HepG2 (cell line): ENCODE measurements at regions not wholly inside any gene's neighbourhood (a gene's known extent, or its start where the extent isn't known, plus 50 kb on each side); places are given as distances from the start of the nearest gene placed in this dataset.

Source experiments
- ATAC-seq: fragments of 200-7000 bp; cut with Tn5 transposase; 3 replicates; pipeline ENCODE4 v1.9.1; 2020; ENCODE audit warnings: mild to moderate bottlenecking, moderate library complexity
- BruUV-seq: library from RNA; stranded (reverse); fragments of 400-500 nt; replicated peaks from 2 replicates; lab custom pipeline; 2021; lab: Mats Ljungman, UMichigan
- CTCF ChIA-PET: fragments of 300-600 bp; formaldehyde crosslinking; extraction: SDS; loops from one replicate; lab custom pipeline; 2021; ENCODE audit warnings: low total read pairs, inconsistent platforms, low intra/inter-chr PET ratio; lab: Yijun Ruan, JAX
- POLR2A ChIA-PET: fragments of 350-600 bp; sonication (Branson Sonifier 250); formaldehyde crosslinking; loops from one replicate; lab custom pipeline; 2020; ENCODE audit warnings: antibody characterized with exemption, inconsistent platforms; lab: Yijun Ruan, JAX
- DNase-seq: peaks from one replicate; pipeline ENCODE4 v3.0.0-alpha.2; 2015; ENCODE audit warnings: low spot score
- FAIRE-seq: peaks from 3 replicates; lab custom pipeline; 2011; peaks lifted over from hg19 to GRCh38; lab: Jason Lieb, UNC
- H2AFZ ChIP-seq: one replicate; pipeline ENCODE4 v1.6.1; 2011; ENCODE audit warnings: low read length, inconsistent platforms
- H3K27ac ChIP-seq: fragments of 300-600 bp; 3 replicates; pipeline ENCODE4 v1.8.0; 2011; ENCODE audit warnings: mixed run types, mild to moderate bottlenecking, mixed read lengths, low read length, inconsistent platforms; ENCODE audit not compliant: insufficient read depth; ENCODE audit errors: extremely low read length
- H3K27me3 ChIP-seq, 2 experiments: fragments of 200-600 bp in 1 of 2; 2 replicates in 1 of 2; 3 replicates in 1 of 2; pipeline versions ENCODE4 v1.6.0 to v1.8.0; 2011; ENCODE audit warnings: low read length in 2 of 2, mild to moderate bottlenecking in 2 of 2, moderate library complexity in 2 of 2, inconsistent platforms in 1 of 2; ENCODE audit not compliant: insufficient read depth in 2 of 2, control insufficient read depth in 1 of 2
- H3K36me3 ChIP-seq, 2 experiments: fragments of 200-600 bp in 1 of 2; replicated peaks in 1 of 2; 2 replicates in 1 of 2; 3 replicates in 1 of 2; pipeline versions ENCODE4 v1.5.1 to v1.8.0; 2011; ENCODE audit warnings: low read length in 2 of 2, inconsistent platforms in 1 of 2; ENCODE audit not compliant: insufficient read depth in 2 of 2, control insufficient read depth in 1 of 2
- H3K4me1 ChIP-seq: 2 replicates; pipeline ENCODE4 v1.5.1; 2012; ENCODE audit warnings: low read length, inconsistent platforms; ENCODE audit not compliant: insufficient read depth
- H3K4me2 ChIP-seq: 2 replicates; pipeline ENCODE4 v1.6.0; 2011; ENCODE audit warnings: low read depth, low read length, inconsistent platforms
- H3K4me3 ChIP-seq, 3 experiments: fragments of 200-600 bp in 1 of 3; sonication (generic), shearing (Covaris generic) in 1 of 3; replicated peaks in 1 of 3; 2 replicates each; pipeline ENCODE4 v1.5.1; 2011 to 2016; ENCODE audit warnings: low read length in 3 of 3, inconsistent platforms in 2 of 3, low read depth in 2 of 3, mild to moderate bottlenecking in 2 of 3, control low read depth in 1 of 3, mixed read lengths in 1 of 3; ENCODE audit not compliant: insufficient read depth in 1 of 3
- H3K79me2 ChIP-seq: one replicate; pipeline ENCODE4 v1.6.1; 2011; ENCODE audit warnings: low read length, inconsistent platforms; ENCODE audit not compliant: insufficient read depth
- H3K9ac ChIP-seq: 2 replicates; pipeline ENCODE4 v1.6.0; 2011; ENCODE audit warnings: mild to moderate bottlenecking, low read depth, low read length, inconsistent platforms; ENCODE audit not compliant: insufficient read depth
- H3K9me3 ChIP-seq: 2 replicates; pipeline ENCODE4 v1.5.1; 2012; ENCODE audit warnings: mild to moderate bottlenecking, low read length
- H4K20me1 ChIP-seq: 2 replicates; pipeline ENCODE4 v1.6.0; 2011; ENCODE audit warnings: inconsistent platforms, mild to moderate bottlenecking, low read length, moderate library complexity; ENCODE audit not compliant: insufficient read depth
- DDIT3 ChIP-seq: sonication (generic); formaldehyde crosslinking; IDR thresholded peaks from 2 replicates; pipeline ENCODE4 v1.4.0; 2020; ENCODE audit warnings: mild to moderate bottlenecking, missing genetic modification reagents
- DPF2 ChIP-seq: sonication (generic); formaldehyde crosslinking; IDR thresholded peaks from 2 replicates; pipeline ENCODE4 v1.4.0; 2020; ENCODE audit warnings: mild to moderate bottlenecking, low read depth, missing genetic modification reagents, borderline replicate concordance
- ELK4 ChIP-seq: sonication (generic); formaldehyde crosslinking; IDR thresholded peaks from 2 replicates; pipeline ENCODE4 v1.9.0; 2021; ENCODE audit warnings: missing genetic modification reagents, borderline replicate concordance
- MXD1 ChIP-seq: sonication (generic); formaldehyde crosslinking; IDR thresholded peaks from 2 replicates; pipeline ENCODE4 v1.4.0; 2020; ENCODE audit warnings: mild to moderate bottlenecking, missing genetic modification reagents
- NBN ChIP-seq: fragments of 450-650 bp; conservative IDR thresholded peaks from 2 replicates; pipeline ENCODE4 v1.6.1; 2017
- NCOA5 ChIP-seq: sonication (generic); formaldehyde crosslinking; IDR thresholded peaks from 2 replicates; pipeline ENCODE4 v1.4.0; 2020; ENCODE audit warnings: missing genetic modification reagents
- NR0B2 ChIP-seq: sonication (generic); formaldehyde crosslinking; IDR thresholded peaks from 2 replicates; pipeline ENCODE4 v1.4.0; 2020; ENCODE audit warnings: mild to moderate bottlenecking, missing genetic modification reagents
- ZBTB42 ChIP-seq: sonication (generic); formaldehyde crosslinking; IDR thresholded peaks from 2 replicates; pipeline ENCODE4 v1.5.0; 2020; ENCODE audit warnings: mild to moderate bottlenecking, missing genetic modification reagents
- ZBTB46 ChIP-seq: sonication (generic); formaldehyde crosslinking; IDR thresholded peaks from 2 replicates; pipeline ENCODE4 v1.4.0; 2020; ENCODE audit warnings: mild to moderate bottlenecking, missing genetic modification reagents, borderline replicate concordance
- ZNF136 ChIP-seq: sonication (generic); formaldehyde crosslinking; IDR thresholded peaks from 2 replicates; pipeline ENCODE4 v1.8.1; 2022; ENCODE audit warnings: low read depth, mild to moderate bottlenecking, moderate library complexity, missing genetic modification reagents
- ZNF574 ChIP-seq: sonication (generic); formaldehyde crosslinking; IDR thresholded peaks from 2 replicates; pipeline ENCODE4 v1.4.0; 2020; ENCODE audit warnings: missing genetic modification reagents
- ZNF883 ChIP-seq: sonication (generic); formaldehyde crosslinking; IDR thresholded peaks from 2 replicates; pipeline ENCODE4 v1.5.1; 2020; ENCODE audit warnings: mild to moderate bottlenecking, missing genetic modification reagents; ENCODE audit errors: not compliant biosample characterization
- WGBS: methylation state at CpG from one replicate; pipeline ENCODE4 v1.1.6; 2017; ENCODE audit warnings: low lambda C conversion rate; 5-methylcytosine and 5-hydroxymethylcytosine counted together
- in situ Hi-C: cut with HindIII; loops from 2 replicates; pipeline ENCODE4 v1.10.0; 2017; ENCODE audit warnings: low pct_unique_long_range_greater_than_20kb; ENCODE audit not compliant: extremely low pct_ligation_motif_present
- intact Hi-C: fragments of 100-400 bp; cut with micrococcal nuclease; formaldehyde crosslinking; loops from one replicate; pipeline ENCODE4 v1.10.0; 2022; ENCODE audit not compliant: unreplicated experiment

- Histone ChIP-seq H3K27ac (no peak overlapping the region), H2AFZ (no peak overlapping the region), H3K9me3 (peaks cover 60% of the 10 kb centered on the region), H3K4me2 (no peak overlapping the region), H3K36me3 (no peaks in the 10 kb centered on the region), H3K79me2 (no peaks in the 10 kb centered on the region), H3K4me1 (no peaks in the 10 kb centered on the region), H3K9ac (no peak overlapping the region), H3K27me3 (no peaks in the 10 kb centered on the region), H3K4me3 (no peak overlapping the region), H4K20me1 (no peaks in the 10 kb centered on the region)
- TF ChIP-seq ZNF136 (CRISPR knock-in tag) (no peak), ZNF883 (CRISPR knock-in tag) (no peak)
- intact Hi-C loops = no loop called here
- POLR2A ChIA-PET = no interaction called here
- CTCF ChIA-PET = no interaction called here
- FAIRE-seq = no peak
- BruUV-seq = no TSS peak
- WGBS = 0% methylated on average over 2 of the region's 2 CpGs
- ATAC-seq = no peak
- in situ Hi-C loops = no loop called here
- no peak for DNase-seq
Observed at GRCh38 chr2:82656420-82656819, 1802.7 kb downstream of the SUCLG1 start.

GRCh38 chr2:82652117-82652516 is 1807.0 kb downstream of the SUCLG1 start:
- no peaks in the 10 kb centered on the region for H3K79me2 ChIP-seq
- H3K9me3 ChIP-seq = peaks cover 78% of the 10 kb centered on the region
- H3K36me3 ChIP-seq = no peaks in the 10 kb centered on the region
- no peak overlapping the region for H2AFZ ChIP-seq
- H4K20me1 ChIP-seq = no peaks in the 10 kb centered on the region
- intact Hi-C loops = no loop called here
- in situ Hi-C loops = no loop called here
- DNase-seq (no peak), ATAC-seq (no peak), FAIRE-seq (no peak)
- no peaks in the 10 kb centered on the region for H3K27me3 ChIP-seq
- no peak overlapping the region for H3K4me2 ChIP-seq
- no peak overlapping the region for H3K27ac ChIP-seq
- CTCF ChIA-PET = no interaction called here
- no TSS peak for BruUV-seq
- H3K4me3 ChIP-seq = no peak overlapping the region
- no peaks in the 10 kb centered on the region for H3K4me1 ChIP-seq
- POLR2A ChIA-PET = no interaction called here
- H3K9ac ChIP-seq = no peak overlapping the region
- TF ChIP-seq ZNF574 (no peak), ELK4 (CRISPR knock-in tag) (no peak), ZBTB46 (no peak), DDIT3 (CRISPR knock-in tag) (no peak), MXD1 (CRISPR knock-in tag) (no peak), ZBTB42 (no peak), NCOA5 (CRISPR knock-in tag) (no peak), NBN (no peak), NR0B2 (CRISPR knock-in tag) (no peak), DPF2 (CRISPR knock-in tag) (no peak)
